ENCODE measurements at regions not wholly inside any gene's neighbourhood (a gene's known extent, or its start where the extent isn't known, plus 50 kb on each side); places are given as distances from the start of the nearest gene placed in this dataset.

- TF ChIP-seq FOXM1 (IDR thresholded peaks at IDR 0.05; ENCODE audit: low read depth, low read length) (no peak), EZH2 (IDR thresholded peaks at IDR 0.05; ENCODE audit: borderline replicate concordance, control insufficient read depth, low read depth, low read length) (no peak), HDAC6 (IDR thresholded peaks at IDR 0.05; ENCODE audit: unreplicated experiment) (no peak), NR2C2 (IDR thresholded peaks at IDR 0.05; ENCODE audit: borderline replicate concordance, control insufficient read depth, insufficient read length, low read depth) (no peak), ZBTB33 (IDR thresholded peaks at IDR 0.05) (no peak), CTCF (IDR thresholded peaks at IDR 0.05 in 2 of 3, conservative IDR thresholded peaks at IDR 0.05 in 1 of 3; ENCODE audit: control insufficient read depth in 2 of 3, extremely low read depth in 1 of 3, insufficient read depth in 1 of 3, low read depth in 3 of 3, low read length in 3 of 3) (no peak), POLR2A (IDR thresholded peaks at IDR 0.05; ENCODE audit: low read depth, low read length) (no peak), ZNF274 (IDR thresholded peaks at IDR 0.05; ENCODE audit: insufficient read depth, insufficient read length) (no peak), MYC (IDR thresholded peaks at IDR 0.05; ENCODE audit: insufficient read depth, insufficient read length, insufficient replicate concordance, low read length, severe bottlenecking) (no peak), TCF7 (IDR thresholded peaks at IDR 0.05; ENCODE audit: borderline replicate concordance) (no peak), CREB1 (IDR thresholded peaks at IDR 0.05; ENCODE audit: low read depth) (no peak)
- TF ChIP-seq, protein P1, sequence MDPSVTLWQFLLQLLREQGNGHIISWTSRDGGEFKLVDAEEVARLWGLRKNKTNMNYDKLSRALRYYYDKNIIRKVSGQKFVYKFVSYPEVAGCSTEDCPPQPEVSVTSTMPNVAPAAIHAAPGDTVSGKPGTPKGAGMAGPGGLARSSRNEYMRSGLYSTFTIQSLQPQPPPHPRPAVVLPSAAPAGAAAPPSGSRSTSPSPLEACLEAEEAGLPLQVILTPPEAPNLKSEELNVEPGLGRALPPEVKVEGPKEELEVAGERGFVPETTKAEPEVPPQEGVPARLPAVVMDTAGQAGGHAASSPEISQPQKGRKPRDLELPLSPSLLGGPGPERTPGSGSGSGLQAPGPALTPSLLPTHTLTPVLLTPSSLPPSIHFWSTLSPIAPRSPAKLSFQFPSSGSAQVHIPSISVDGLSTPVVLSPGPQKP (IDR thresholded peaks at IDR 0.05; ENCODE audit: low read depth, low read length), result no peak
These were observed 459.7 kb upstream of the ZNF717 start for GRCh38 chr3:76245073-76245472.
